IMR-90 (cell line): ENCODE measurements at regions not wholly inside any gene's neighbourhood (a gene's known extent, or its start where the extent isn't known, plus 50 kb on each side); places are given as distances from the start of the nearest gene placed in this dataset.

Source experiments
- ATAC-seq: fragments of 200-7000 bp; cut with Tn5 transposase; 2 replicates; pipeline ENCODE4 v1.9.1; 2020; ENCODE audit warnings: low read depth, mild to moderate bottlenecking, moderate library complexity
- BruUV-seq: library from RNA; stranded (reverse); fragments of 400-500 nt; replicated peaks from 2 replicates; lab custom pipeline; 2021; lab: Mats Ljungman, UMichigan
- CTCF ChIA-PET: fragments of 300-600 bp; formaldehyde crosslinking; extraction: SDS; loops from one replicate; lab custom pipeline; 2021; ENCODE audit warnings: antibody characterized with exemption; lab: Yijun Ruan, JAX
- POLR2A ChIA-PET: fragments of 300-600 bp; sonication (Branson Sonifier 250); formaldehyde crosslinking; loops from one replicate; lab custom pipeline; 2022; ENCODE audit warnings: antibody characterized with exemption; ENCODE audit not compliant: unreplicated experiment; lab: Charles Lee
- DNase-seq: peaks from one replicate; pipeline ENCODE4 v3.0.0; 2013
- H2AFZ ChIP-seq: replicated peaks from 2 replicates; pipeline ENCODE3; 2013; ENCODE audit warnings: low read length, mild to moderate bottlenecking; ENCODE audit not compliant: poor library complexity
- H2AK5ac ChIP-seq: 2 replicates; pipeline ENCODE4 v1.6.1; 2013; ENCODE audit warnings: low read depth, low read length, inconsistent platforms
- H2AK9ac ChIP-seq: replicated peaks from 2 replicates; pipeline ENCODE3; 2013; ENCODE audit warnings: mild to moderate bottlenecking, low read depth, low read length, moderate library complexity; ENCODE audit not compliant: poor library complexity
- H2BK120ac ChIP-seq: 2 replicates; pipeline ENCODE4 v1.6.1; 2013; ENCODE audit warnings: low read depth, low read length, inconsistent platforms
- H2BK15ac ChIP-seq: 3 replicates; pipeline ENCODE4 v1.6.1; 2013; ENCODE audit warnings: low read depth, low read length, inconsistent platforms
- H2BK20ac ChIP-seq: 2 replicates; pipeline ENCODE4 v1.6.1; 2013; ENCODE audit warnings: low read depth, mild to moderate bottlenecking, inconsistent platforms, low read length, moderate library complexity
- H2BK5ac ChIP-seq: 2 replicates; pipeline ENCODE4 v1.6.1; 2013; ENCODE audit warnings: mild to moderate bottlenecking, low read depth, low read length, inconsistent platforms; ENCODE audit not compliant: poor library complexity, severe bottlenecking
- H3K14ac ChIP-seq: replicated peaks from 2 replicates; pipeline ENCODE4 v1.6.1; 2013; ENCODE audit warnings: low read depth, low read length, inconsistent platforms
- H3K18ac ChIP-seq: 2 replicates; pipeline ENCODE4 v1.6.1; 2013; ENCODE audit warnings: low read depth, low read length, control low read depth
- H3K23ac ChIP-seq: 2 replicates; pipeline ENCODE4 v1.6.1; 2013; ENCODE audit warnings: low read depth, low read length, inconsistent platforms
- H3K27ac ChIP-seq: 2 replicates; pipeline ENCODE4 v1.5.1; 2013; ENCODE audit warnings: mild to moderate bottlenecking, control low read depth, low read length; ENCODE audit not compliant: insufficient read depth
- H3K27me3 ChIP-seq: 2 replicates; pipeline ENCODE4 v1.6.1; 2013; ENCODE audit warnings: low read length; ENCODE audit not compliant: control insufficient read depth, insufficient read depth
- H3K36me3 ChIP-seq: 2 replicates; pipeline ENCODE4 v1.6.1; 2013; ENCODE audit warnings: low read length, mixed read lengths; ENCODE audit not compliant: control insufficient read depth, insufficient read depth
- H3K4ac ChIP-seq: 2 replicates; pipeline ENCODE4 v1.6.1; 2013; ENCODE audit warnings: low read depth, low read length, inconsistent platforms
- H3K4me1 ChIP-seq: 2 replicates; pipeline ENCODE4 v1.6.1; 2013; ENCODE audit warnings: low read length, mixed read lengths; ENCODE audit not compliant: control insufficient read depth, insufficient read depth
- H3K4me2 ChIP-seq: 2 replicates; pipeline ENCODE4 v1.6.1; 2013; ENCODE audit warnings: low read depth, mild to moderate bottlenecking, control low read depth, low read length, moderate library complexity
- H3K4me3 ChIP-seq: 2 replicates; pipeline ENCODE4 v1.5.1; 2013; ENCODE audit warnings: low read depth, mild to moderate bottlenecking, control low read depth, low read length, moderate library complexity; ENCODE audit not compliant: insufficient read depth
- H3K56ac ChIP-seq: 2 replicates; pipeline ENCODE4 v1.6.1; 2013; ENCODE audit warnings: low read length, inconsistent platforms; ENCODE audit not compliant: insufficient read depth; ENCODE audit errors: extremely low read depth
- H3K79me1 ChIP-seq, 2 experiments: 2 replicates each; pipeline ENCODE4 v1.6.1; 2013; ENCODE audit warnings: low read length in 2 of 2, inconsistent platforms in 1 of 2, low read depth in 1 of 2
- H3K9ac ChIP-seq: 2 replicates; pipeline ENCODE4 v1.6.1; 2013; ENCODE audit warnings: low read depth, low read length, control low read depth
- H3K9me1 ChIP-seq: 2 replicates; pipeline ENCODE4 v1.6.1; 2013; ENCODE audit warnings: low read length, inconsistent platforms; ENCODE audit not compliant: insufficient read depth
- H3K9me3 ChIP-seq: 2 replicates; pipeline ENCODE4 v1.6.1; 2013; ENCODE audit warnings: low read length; ENCODE audit not compliant: control insufficient read depth, insufficient read depth
- H4K20me1 ChIP-seq: 2 replicates; pipeline ENCODE4 v1.6.1; 2013; ENCODE audit warnings: low read length, inconsistent platforms; ENCODE audit not compliant: insufficient read depth
- H4K5ac ChIP-seq: 2 replicates; pipeline ENCODE4 v1.6.1; 2013; ENCODE audit warnings: mild to moderate bottlenecking, low read depth, low read length, control low read depth
- H4K8ac ChIP-seq, 2 experiments: 2 replicates each; pipeline ENCODE4 v1.6.1; 2013; ENCODE audit warnings: low read depth in 2 of 2, low read length in 2 of 2, control low read depth in 1 of 2, inconsistent platforms in 1 of 2
- H4K91ac ChIP-seq: 2 replicates; pipeline ENCODE4 v1.6.1; 2013; ENCODE audit warnings: low read depth, low read length, inconsistent platforms; ENCODE audit not compliant: insufficient read depth
- BHLHE40 ChIP-seq: fragments of 150-350 bp; IDR thresholded peaks from 2 replicates; pipeline ENCODE4 v1.6.1; 2016; ENCODE audit warnings: mild to moderate bottlenecking, low read depth, low read length
- CEBPB ChIP-seq: IDR thresholded peaks from 2 replicates; pipeline ENCODE4 v1.6.1; 2012; ENCODE audit warnings: low read depth, low read length, improper control_type of control experiment
- CHD1 ChIP-seq: IDR thresholded peaks from 2 replicates; pipeline ENCODE4 v1.6.1; 2012; ENCODE audit warnings: low read depth, low read length, improper control_type of control experiment
- FOS ChIP-seq: fragments of 150-350 bp; IDR thresholded peaks from 2 replicates; pipeline ENCODE4 v1.6.1; 2016; ENCODE audit warnings: low read depth, low read length
- MAZ ChIP-seq: IDR thresholded peaks from 2 replicates; pipeline ENCODE4 v1.6.1; 2012; ENCODE audit warnings: low read depth, mild to moderate bottlenecking, low read length, improper control_type of control experiment, moderate library complexity, borderline replicate concordance
- MXI1 ChIP-seq: IDR thresholded peaks from 2 replicates; pipeline ENCODE4 v1.6.1; 2012; ENCODE audit warnings: low read depth, mild to moderate bottlenecking, low read length, moderate library complexity, borderline replicate concordance
- NFE2L2 ChIP-seq: fragments of 150-350 bp; IDR thresholded peaks from 2 replicates; pipeline ENCODE4 v1.6.1; 2016; ENCODE audit warnings: low read depth, mild to moderate bottlenecking, low read length
- POLR2A ChIP-seq: IDR thresholded peaks from 2 replicates; pipeline ENCODE4 v1.6.1; 2012; ENCODE audit warnings: mild to moderate bottlenecking, low read depth, low read length
- RAD21 ChIP-seq: IDR thresholded peaks from 2 replicates; pipeline ENCODE4 v1.6.1; 2012; ENCODE audit warnings: low read length, improper control_type of control experiment
- RCOR1 ChIP-seq: IDR thresholded peaks from 2 replicates; pipeline ENCODE4 v1.6.1; 2012; ENCODE audit warnings: mild to moderate bottlenecking, low read length, improper control_type of control experiment; ENCODE audit not compliant: insufficient replicate concordance
- RFX5 ChIP-seq: IDR thresholded peaks from 2 replicates; pipeline ENCODE4 v1.8.0; 2012; ENCODE audit warnings: low read depth, mild to moderate bottlenecking, low read length, moderate library complexity
- WGBS, 2 experiments: methylation state at CpG; one replicate each; pipeline versions ENCODE4 v1.1.5 to v1.1.7; 2013; ENCODE audit warnings: missing lambda C conversion rate in 2 of 2; ENCODE audit not compliant: insufficient read length in 1 of 2; ENCODE audit errors: extremely low coverage in 2 of 2; 5-methylcytosine and 5-hydroxymethylcytosine counted together
- dilution Hi-C: fragments of 300-500 bp; cut with HindIII; formaldehyde crosslinking; loops from one replicate; pipeline ENCODE4 v1.14.3; 2018; ENCODE audit warnings: low sequenced_read_pairs; ENCODE audit not compliant: unreplicated experiment
- in situ Hi-C: fragments of 300-500 bp; cut with MboI; formaldehyde crosslinking; loops from 3 replicates; pipeline ENCODE4 v1.14.3; 2019; ENCODE audit warnings: low sequenced_read_pairs, inconsistent platforms, mixed read lengths
- intact Hi-C: fragments of 100-400 bp; cut with micrococcal nuclease; formaldehyde crosslinking; loops from 2 replicates; pipeline ENCODE4 v1.10.0; 2022
- TF ChIP-seq, protein P1 (sequence below): fragments of 150-350 bp; IDR thresholded peaks from 2 replicates; pipeline ENCODE4 v1.6.1; 2016; ENCODE audit warnings: low read depth, mild to moderate bottlenecking, low read length, moderate library complexity, borderline replicate concordance
- TF ChIP-seq, protein P2 (sequence below): fragments of 150-350 bp; IDR thresholded peaks from 2 replicates; pipeline ENCODE4 v1.6.1; 2017; ENCODE audit warnings: mild to moderate bottlenecking, antibody characterized with exemption, low read length, low read depth
- TF ChIP-seq, protein P3 (sequence below): conservative IDR thresholded peaks from 2 replicates; pipeline ENCODE4 v1.5.1; 2012; ENCODE audit warnings: mild to moderate bottlenecking, low read depth, low read length, improper control_type of control experiment

DNA sequence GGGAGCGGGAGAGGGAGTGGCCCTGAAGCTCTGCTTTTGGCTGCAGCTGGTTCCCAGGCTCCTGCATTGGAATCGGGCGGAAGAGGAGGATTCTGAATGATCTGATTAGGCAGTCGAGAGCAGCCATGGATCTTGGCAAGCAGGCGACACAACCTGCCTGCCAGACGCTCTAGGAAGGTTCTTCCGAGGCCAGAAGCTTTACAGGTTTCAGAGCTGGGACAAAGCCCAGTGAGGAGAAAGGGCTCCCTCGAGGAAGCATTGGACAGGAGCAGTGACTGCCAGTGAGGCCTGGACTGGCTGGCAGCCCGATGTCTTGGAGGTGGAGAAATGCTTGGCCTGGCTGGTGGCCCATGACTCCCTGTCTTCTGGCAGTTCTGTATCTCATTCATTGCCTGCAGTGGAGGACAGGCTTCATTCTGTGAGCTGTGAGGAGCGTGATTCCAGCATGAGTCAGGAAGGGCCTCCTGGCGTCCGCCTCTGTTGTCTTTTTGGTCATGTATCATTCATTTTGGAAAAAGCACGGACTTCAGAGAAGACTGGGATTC is 132.7 kb upstream of the IPO9 start:
- POLR2A ChIA-PET: interaction anchor here (0.6 to 0.7 kb wide), 2 partner anchors 22 to 162 kb away, joined by 3 to 9 read pairs; no protein-coding TSS in a partner anchor
- peaks cover 52 to 74% of the 10 kb centered on the region in 2 experiments for H3K79me1 ChIP-seq
- H4K5ac ChIP-seq: no peak overlapping the region
- intact Hi-C loops (loop anchor here (2.0 kb wide), 1 partner anchor 45 kb away; no protein-coding TSS in a partner anchor), dilution Hi-C loops (no loop called here), in situ Hi-C loops (no loop called here)
- H3K4me2 ChIP-seq: peak overlapping the region; percentile 47
- peak overlapping the region; percentile 75 for H2AK9ac ChIP-seq
- peak overlapping the region; percentile 43 for H2BK5ac ChIP-seq
- H3K36me3 ChIP-seq: no peaks in the 10 kb centered on the region; the same call in 1 of the 2 replicates
- H3K4ac ChIP-seq: peak overlapping the region; percentile 91
- peaks cover 61% of the 10 kb centered on the region for H3K9me1 ChIP-seq
- 0% methylated on average over 3 of the region's 13 CpGs; no CpG with 5 or more reads in 1 of the 2 experiments for WGBS, 2 experiments
- no peak overlapping the region for H3K18ac ChIP-seq
- no peak overlapping the region for H3K4me3 ChIP-seq
- peak; percentile 93 for DNase-seq
- no peaks in the 10 kb centered on the region for H3K27me3 ChIP-seq
- H4K91ac ChIP-seq: peak overlapping the region; percentile 84
- H2AK5ac ChIP-seq: peak overlapping the region; percentile 60
- H4K8ac ChIP-seq: peak overlapping the region in 1 of 2 experiments; percentile 65; a peak in 2 of 4 replicates
- peak overlapping the region; percentile 88 for H2BK120ac ChIP-seq
- peak overlapping the region; percentile 53 for H2AFZ ChIP-seq
- peak overlapping the region; percentile 51 for H3K56ac ChIP-seq
- ATAC-seq: peak; percentile 86
- peak overlapping the region; percentile 66; the same call in 1 of the 2 replicates for H3K23ac ChIP-seq
- H3K14ac ChIP-seq: peak overlapping the region; percentile 51
- H3K9me3 ChIP-seq: no peaks in the 10 kb centered on the region
- peaks cover 73% of the 10 kb centered on the region for H4K20me1 ChIP-seq
- peak overlapping the region; percentile 50 for H3K27ac ChIP-seq
- CTCF ChIA-PET: interaction anchor here (1.0 to 1.5 kb wide), 3 partner anchors 65 to 131 kb away, joined by 3 read pairs; no protein-coding TSS in a partner anchor
- no TSS peak for BruUV-seq
- no peak overlapping the region for H3K9ac ChIP-seq
- H2BK15ac ChIP-seq: peak overlapping the region; percentile 28; the same call in 2 of the 3 replicates
- peak overlapping the region; percentile 62; the same call in 1 of the 2 replicates for H2BK20ac ChIP-seq
- H3K4me1 ChIP-seq: peaks cover 37% of the 10 kb centered on the region
- TF ChIP-seq MAZ: no peak
- TF ChIP-seq, protein P1, sequence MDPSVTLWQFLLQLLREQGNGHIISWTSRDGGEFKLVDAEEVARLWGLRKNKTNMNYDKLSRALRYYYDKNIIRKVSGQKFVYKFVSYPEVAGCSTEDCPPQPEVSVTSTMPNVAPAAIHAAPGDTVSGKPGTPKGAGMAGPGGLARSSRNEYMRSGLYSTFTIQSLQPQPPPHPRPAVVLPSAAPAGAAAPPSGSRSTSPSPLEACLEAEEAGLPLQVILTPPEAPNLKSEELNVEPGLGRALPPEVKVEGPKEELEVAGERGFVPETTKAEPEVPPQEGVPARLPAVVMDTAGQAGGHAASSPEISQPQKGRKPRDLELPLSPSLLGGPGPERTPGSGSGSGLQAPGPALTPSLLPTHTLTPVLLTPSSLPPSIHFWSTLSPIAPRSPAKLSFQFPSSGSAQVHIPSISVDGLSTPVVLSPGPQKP: no peak
- TF ChIP-seq BHLHE40: peak; percentile 6; the same call in 1 of the 2 replicates
- TF ChIP-seq NFE2L2: no peak
- peak; percentile 16 for TF ChIP-seq RCOR1
- peak; percentile 18 for TF ChIP-seq RAD21
- peak; percentile 71; the same call in 1 of the 2 replicates for TF ChIP-seq MXI1
- TF ChIP-seq, protein P2, sequence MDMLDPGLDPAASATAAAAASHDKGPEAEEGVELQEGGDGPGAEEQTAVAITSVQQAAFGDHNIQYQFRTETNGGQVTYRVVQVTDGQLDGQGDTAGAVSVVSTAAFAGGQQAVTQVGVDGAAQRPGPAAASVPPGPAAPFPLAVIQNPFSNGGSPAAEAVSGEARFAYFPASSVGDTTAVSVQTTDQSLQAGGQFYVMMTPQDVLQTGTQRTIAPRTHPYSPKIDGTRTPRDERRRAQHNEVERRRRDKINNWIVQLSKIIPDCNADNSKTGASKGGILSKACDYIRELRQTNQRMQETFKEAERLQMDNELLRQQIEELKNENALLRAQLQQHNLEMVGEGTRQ: no peak
- peak; percentile 59 for TF ChIP-seq FOS
- TF ChIP-seq RFX5: no peak
- peak; percentile 8; the same call in 1 of the 2 replicates for TF ChIP-seq CEBPB
- no peak for TF ChIP-seq CHD1
- no peak for TF ChIP-seq POLR2A
- TF ChIP-seq, protein P3, sequence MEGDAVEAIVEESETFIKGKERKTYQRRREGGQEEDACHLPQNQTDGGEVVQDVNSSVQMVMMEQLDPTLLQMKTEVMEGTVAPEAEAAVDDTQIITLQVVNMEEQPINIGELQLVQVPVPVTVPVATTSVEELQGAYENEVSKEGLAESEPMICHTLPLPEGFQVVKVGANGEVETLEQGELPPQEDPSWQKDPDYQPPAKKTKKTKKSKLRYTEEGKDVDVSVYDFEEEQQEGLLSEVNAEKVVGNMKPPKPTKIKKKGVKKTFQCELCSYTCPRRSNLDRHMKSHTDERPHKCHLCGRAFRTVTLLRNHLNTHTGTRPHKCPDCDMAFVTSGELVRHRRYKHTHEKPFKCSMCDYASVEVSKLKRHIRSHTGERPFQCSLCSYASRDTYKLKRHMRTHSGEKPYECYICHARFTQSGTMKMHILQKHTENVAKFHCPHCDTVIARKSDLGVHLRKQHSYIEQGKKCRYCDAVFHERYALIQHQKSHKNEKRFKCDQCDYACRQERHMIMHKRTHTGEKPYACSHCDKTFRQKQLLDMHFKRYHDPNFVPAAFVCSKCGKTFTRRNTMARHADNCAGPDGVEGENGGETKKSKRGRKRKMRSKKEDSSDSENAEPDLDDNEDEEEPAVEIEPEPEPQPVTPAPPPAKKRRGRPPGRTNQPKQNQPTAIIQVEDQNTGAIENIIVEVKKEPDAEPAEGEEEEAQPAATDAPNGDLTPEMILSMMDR: no peak
